ENCODE measurements at regions not wholly inside any gene's neighbourhood (a gene's known extent, or its start where the extent isn't known, plus 50 kb on each side); places are given as distances from the start of the nearest gene placed in this dataset.

DNA sequence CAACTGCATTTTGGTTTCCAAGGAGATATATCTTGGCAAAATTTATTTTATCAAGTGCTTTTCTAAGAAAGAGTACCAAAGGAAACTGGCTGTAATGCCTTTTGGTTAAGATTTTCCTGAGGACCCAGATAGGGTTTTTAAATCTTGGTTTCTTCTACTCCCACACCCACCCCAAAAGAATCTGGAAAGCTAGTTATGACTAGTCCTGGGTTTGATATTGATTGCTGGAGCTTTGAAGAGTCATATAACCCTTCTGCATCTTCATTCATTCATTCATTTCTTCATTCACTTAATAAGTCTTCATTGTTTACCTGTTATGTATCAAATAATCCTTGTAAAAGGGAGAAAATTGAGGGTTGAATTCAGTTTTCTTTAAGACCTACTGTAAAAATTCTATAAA, 425.2 kb downstream of the PCNX1 start:
- H3K27me3 ChIP-seq (ENCODE audit: control insufficient read depth, insufficient read depth, low read length), result no peaks in the 10 kb centered on the region
- ATAC-seq (no peak), DNase-seq (no peak)
- no peak overlapping the region for H3K27ac ChIP-seq (ENCODE audit: low read length)
- no peaks in the 10 kb centered on the region for H3K9me3 Mint-ChIP-seq
- no peak overlapping the region for H3K4me3 ChIP-seq (ENCODE audit: low read length)
- no peaks in the 10 kb centered on the region for H3K27me3 Mint-ChIP-seq (ENCODE audit: low read depth in 2 of 2)
- TF ChIP-seq, protein P1, sequence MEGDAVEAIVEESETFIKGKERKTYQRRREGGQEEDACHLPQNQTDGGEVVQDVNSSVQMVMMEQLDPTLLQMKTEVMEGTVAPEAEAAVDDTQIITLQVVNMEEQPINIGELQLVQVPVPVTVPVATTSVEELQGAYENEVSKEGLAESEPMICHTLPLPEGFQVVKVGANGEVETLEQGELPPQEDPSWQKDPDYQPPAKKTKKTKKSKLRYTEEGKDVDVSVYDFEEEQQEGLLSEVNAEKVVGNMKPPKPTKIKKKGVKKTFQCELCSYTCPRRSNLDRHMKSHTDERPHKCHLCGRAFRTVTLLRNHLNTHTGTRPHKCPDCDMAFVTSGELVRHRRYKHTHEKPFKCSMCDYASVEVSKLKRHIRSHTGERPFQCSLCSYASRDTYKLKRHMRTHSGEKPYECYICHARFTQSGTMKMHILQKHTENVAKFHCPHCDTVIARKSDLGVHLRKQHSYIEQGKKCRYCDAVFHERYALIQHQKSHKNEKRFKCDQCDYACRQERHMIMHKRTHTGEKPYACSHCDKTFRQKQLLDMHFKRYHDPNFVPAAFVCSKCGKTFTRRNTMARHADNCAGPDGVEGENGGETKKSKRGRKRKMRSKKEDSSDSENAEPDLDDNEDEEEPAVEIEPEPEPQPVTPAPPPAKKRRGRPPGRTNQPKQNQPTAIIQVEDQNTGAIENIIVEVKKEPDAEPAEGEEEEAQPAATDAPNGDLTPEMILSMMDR (IDR thresholded peaks at IDR 0.05), result no peak
- peaks cover 38 to 53% of the 10 kb centered on the region in 2 donors for H3K4me1 Mint-ChIP-seq
- no peaks in the 10 kb centered on the region for H3K36me3 ChIP-seq (ENCODE audit: control insufficient read depth, insufficient read depth, low read length)
- no peak overlapping the region for H3K27ac Mint-ChIP-seq
- no peak overlapping the region for H3K4me3 Mint-ChIP-seq
- H3K36me3 Mint-ChIP-seq, result no peaks in the 10 kb centered on the region
- no peaks in the 10 kb centered on the region for H3K4me1 ChIP-seq (ENCODE audit: control insufficient read depth, insufficient read depth, low read length)
- no peaks in the 10 kb centered on the region for H3K9me3 ChIP-seq (ENCODE audit: control insufficient read depth, insufficient read depth, low read length)
- intact Hi-C loops (cut with micrococcal nuclease), result no loop called here

- Histone ChIP-seq H3K4me1 (ENCODE audit: control insufficient read depth, insufficient read depth, low read length) (no peaks in the 10 kb centered on the region), H3K4me3 (ENCODE audit: low read length) (no peak overlapping the region), H3K27ac (ENCODE audit: low read length) (no peak overlapping the region), H3K9me3 (ENCODE audit: control insufficient read depth, insufficient read depth, low read length) (no peaks in the 10 kb centered on the region), H3K36me3 (ENCODE audit: control insufficient read depth, insufficient read depth, low read length) (no peaks in the 10 kb centered on the region), H3K27me3 (ENCODE audit: control insufficient read depth, insufficient read depth, low read length) (no peaks in the 10 kb centered on the region)
- TF ChIP-seq, protein P1 (IDR thresholded peaks at IDR 0.05), result no peak
- WGBS (ENCODE audit: insufficient coverage), result 74% methylated on average over 1 of the region's 1 CpG
- Mint-ChIP-seq H3K27ac (no peak overlapping the region), H3K4me3 (no peak overlapping the region), H3K27me3 (ENCODE audit: low read depth in 2 of 2) (no peaks in the 10 kb centered on the region), H3K9me3 (no peaks in the 10 kb centered on the region), H3K4me1 (peaks cover 26 to 46% of the 10 kb centered on the region in 2 donors), H3K36me3 (no peaks in the 10 kb centered on the region)
- ATAC-seq, result no peak
- intact Hi-C loops (cut with micrococcal nuclease), result no loop called here
- no peak for DNase-seq
Measured at GRCh38 chr14:71333705-71334104, 426.4 kb downstream of the PCNX1 start.

- peaks cover 27 to 44% of the 10 kb centered on the region in 2 donors for H3K4me1 Mint-ChIP-seq
- DNase-seq, result no peak
- no peak overlapping the region for H3K27ac ChIP-seq (ENCODE audit: low read length)
- ATAC-seq, result no peak
- H3K27ac Mint-ChIP-seq, result no peak overlapping the region
- TF ChIP-seq, protein P1 (IDR thresholded peaks at IDR 0.05), result no peak
- no peaks in the 10 kb centered on the region for H3K9me3 Mint-ChIP-seq
- intact Hi-C loops (cut with micrococcal nuclease), result no loop called here
- H3K27me3 Mint-ChIP-seq (ENCODE audit: low read depth in 2 of 2), result no peaks in the 10 kb centered on the region
- H3K9me3 ChIP-seq (ENCODE audit: control insufficient read depth, insufficient read depth, low read length), result no peaks in the 10 kb centered on the region
- H3K27me3 ChIP-seq (ENCODE audit: control insufficient read depth, insufficient read depth, low read length), result no peaks in the 10 kb centered on the region
- no peaks in the 10 kb centered on the region for H3K36me3 ChIP-seq (ENCODE audit: control insufficient read depth, insufficient read depth, low read length)
- H3K4me3 ChIP-seq (ENCODE audit: low read length), result no peak overlapping the region
- H3K4me1 ChIP-seq (ENCODE audit: control insufficient read depth, insufficient read depth, low read length), result no peaks in the 10 kb centered on the region
- 98% methylated on average over 8 of the region's 10 CpGs for WGBS (ENCODE audit: insufficient coverage)
- no peaks in the 10 kb centered on the region for H3K36me3 Mint-ChIP-seq
- no peak overlapping the region for H3K4me3 Mint-ChIP-seq
Measured at GRCh38 chr14:71336489-71337192, 429.4 kb downstream of the PCNX1 start.

DNA sequence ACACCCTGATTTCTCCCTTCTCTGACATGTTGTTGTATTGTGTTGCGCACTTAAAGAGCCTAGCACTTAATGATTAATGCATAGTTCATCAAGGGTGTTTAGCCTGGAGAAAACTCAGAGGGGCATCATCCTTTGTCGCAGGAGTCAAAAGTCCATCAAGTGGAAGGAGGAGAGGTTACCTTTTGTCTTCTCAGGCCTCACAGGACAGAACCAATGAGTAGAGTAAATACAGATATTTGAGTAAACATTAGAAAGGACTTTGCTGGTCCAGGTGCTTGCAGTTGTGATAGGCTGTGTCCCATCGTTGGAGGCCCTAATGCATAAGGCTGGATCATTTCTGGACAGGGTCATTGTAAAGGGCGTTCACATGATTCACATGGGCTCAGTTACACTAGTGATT, 430.9 kb downstream of the PCNX1 start:
- Mint-ChIP-seq H3K27ac (no peak overlapping the region), H3K4me1 (peaks cover 19 to 37% of the 10 kb centered on the region in 2 donors), H3K36me3 (no peaks in the 10 kb centered on the region), H3K4me3 (no peak overlapping the region), H3K27me3 (ENCODE audit: low read depth in 2 of 2) (no peaks in the 10 kb centered on the region), H3K9me3 (no peaks in the 10 kb centered on the region)
- H3K4me3 ChIP-seq (ENCODE audit: low read length), result no peak overlapping the region
- intact Hi-C loops (cut with micrococcal nuclease), result no loop called here
- H3K4me1 ChIP-seq (ENCODE audit: control insufficient read depth, insufficient read depth, low read length), result no peaks in the 10 kb centered on the region
- no peaks in the 10 kb centered on the region for H3K27me3 ChIP-seq (ENCODE audit: control insufficient read depth, insufficient read depth, low read length)
- H3K9me3 ChIP-seq (ENCODE audit: control insufficient read depth, insufficient read depth, low read length), result no peaks in the 10 kb centered on the region
- DNase-seq, result no peak
- no peak overlapping the region for H3K27ac ChIP-seq (ENCODE audit: low read length)
- TF ChIP-seq, protein P1 (IDR thresholded peaks at IDR 0.05), result no peak
- WGBS (ENCODE audit: insufficient coverage), result 97% methylated on average over 4 of the region's 4 CpGs
- ATAC-seq, result no peak
- H3K36me3 ChIP-seq (ENCODE audit: control insufficient read depth, insufficient read depth, low read length), result no peaks in the 10 kb centered on the region
